A549 (cell line): ENCODE measurements at regions not wholly inside any gene's neighbourhood (a gene's known extent, or its start where the extent isn't known, plus 50 kb on each side); places are given as distances from the start of the nearest gene placed in this dataset.

ENCODE experiments used
- BHLHE40 ChIP-seq: IDR thresholded peaks from 2 replicates; pipeline ENCODE4 v1.6.1; 2012; ENCODE audit warnings: low read depth, low read length, inconsistent platforms
- CTCF ChIP-seq: fragments of >200 bp; sonication (Bioruptor Twin); formaldehyde crosslinking; IDR thresholded peaks from 3 replicates; pipeline ENCODE4 v1.5.1; 2016
- ELK1 ChIP-seq: fragments of 150-350 bp; IDR thresholded peaks from 2 replicates; pipeline ENCODE4 v1.6.1; 2014; ENCODE audit warnings: low read depth, mild to moderate bottlenecking, low read length
- EP300 ChIP-seq, 2 experiments: fragments of >200 bp; sonication (Bioruptor Twin); formaldehyde crosslinking; IDR thresholded peaks; 2 replicates in 1 of 2; 3 replicates in 1 of 2; pipeline ENCODE4 v1.6.1; 2016 to 2017
- HDAC2 ChIP-seq: fragments of 200-600 bp; sonication (generic); IDR thresholded peaks from 2 replicates; pipeline ENCODE4 v1.6.1; 2016
- PHF8 ChIP-seq: fragments of 200-600 bp; sonication (generic); IDR thresholded peaks from 2 replicates; pipeline ENCODE4 v1.6.1; 2016; ENCODE audit warnings: low read depth, mild to moderate bottlenecking, antibody characterized with exemption, moderate library complexity, borderline replicate concordance
- POLR2A ChIP-seq: IDR thresholded peaks from 2 replicates; pipeline ENCODE4 v1.6.1; 2012; ENCODE audit warnings: mild to moderate bottlenecking, low read length
- RAD21 ChIP-seq, 2 experiments: fragments of >200 bp in 1 of 2; sonication (Bioruptor Twin) in 1 of 2; formaldehyde crosslinking in 1 of 2; IDR thresholded peaks in 1 of 2; conservative IDR thresholded peaks in 1 of 2; 2 replicates in 1 of 2; 3 replicates in 1 of 2; pipeline ENCODE4 v1.6.1; 2012 to 2018; ENCODE audit warnings: inconsistent platforms in 1 of 2
- REST ChIP-seq: fragments of 200-600 bp; sonication (generic); IDR thresholded peaks from 2 replicates; pipeline ENCODE4 v1.6.1; 2016; ENCODE audit warnings: antibody characterized with exemption, mild to moderate bottlenecking, moderate library complexity
- SREBF2 ChIP-seq: fragments of 450-650 bp; IDR thresholded peaks from 2 replicates; pipeline ENCODE4 v1.6.1; 2014; ENCODE audit warnings: mild to moderate bottlenecking, moderate library complexity
- TFCP2L1 ChIP-seq: fragments of 250-450 bp; sonication (Bioruptor Pico); IDR thresholded peaks from 2 replicates; pipeline ENCODE4 v1.5.0; 2021; ENCODE audit warnings: mild to moderate bottlenecking
- USF2 ChIP-seq: fragments of 450-650 bp; IDR thresholded peaks from 2 replicates; pipeline ENCODE4 v1.6.1; 2014; ENCODE audit warnings: antibody characterized with exemption

GRCh38 chr7:93046641-93047040, 71.1 kb downstream of the SAMD9 start:
- TF ChIP-seq CTCF (no peak), REST (no peak), POLR2A (no peak), SREBF2 (no peak), USF2 (no peak), PHF8 (no peak), BHLHE40 (no peak), HDAC2 (no peak), TFCP2L1 (CRISPR knock-in tag) (no peak), ELK1 (no peak), RAD21 (conservative IDR thresholded peaks at IDR 0.05 in 1 of 2, IDR thresholded peaks at IDR 0.05 in 1 of 2) (no peak), EP300 (IDR thresholded peaks at IDR 0.05) (no peak)
